Keratinocyte (primary cell): ENCODE measurements at regions not wholly inside any gene's neighbourhood (a gene's known extent, or its start where the extent isn't known, plus 50 kb on each side); places are given as distances from the start of the nearest gene placed in this dataset.

Experiments used
- DNase-seq: peaks from one replicate; pipeline ENCODE4 v3.0.0-alpha.2; 2011; ENCODE audit warnings: low read depth, missing footprints, low spot score
- FAIRE-seq: peaks from 2 replicates; lab custom pipeline; 2011; peaks lifted over from hg19 to GRCh38; lab: Jason Lieb, UNC
- H2AFZ ChIP-seq: 2 replicates; pipeline ENCODE4 v1.6.0; 2012; ENCODE audit warnings: low read length, control low read depth, inconsistent platforms; ENCODE audit not compliant: control insufficient read depth
- H3K27ac ChIP-seq: 2 replicates; pipeline ENCODE4 v1.5.1; 2011; ENCODE audit warnings: low read length; ENCODE audit not compliant: control insufficient read depth, insufficient read depth
- H3K27me3 ChIP-seq: 3 replicates; pipeline ENCODE4 v1.6.0; 2011; ENCODE audit warnings: low read length; ENCODE audit not compliant: control insufficient read depth, insufficient read depth; ENCODE audit errors: extremely low read depth
- H3K36me3 ChIP-seq, 2 experiments: 2 replicates in 1 of 2; 3 replicates in 1 of 2; pipeline ENCODE4 v1.5.1; 2011; ENCODE audit warnings: low read length in 2 of 2, mild to moderate bottlenecking in 1 of 2; ENCODE audit not compliant: control insufficient read depth in 2 of 2, insufficient read depth in 2 of 2; ENCODE audit errors: extremely low read depth in 1 of 2
- H3K4me1 ChIP-seq: 3 replicates; pipeline ENCODE4 v1.5.1; 2011; ENCODE audit warnings: low read length; ENCODE audit not compliant: control insufficient read depth, insufficient read depth; ENCODE audit errors: extremely low read depth
- H3K4me2 ChIP-seq: 3 replicates; pipeline ENCODE4 v1.6.0; 2011; ENCODE audit warnings: low read depth, low read length; ENCODE audit not compliant: control insufficient read depth, insufficient read depth; ENCODE audit errors: extremely low read depth
- H3K4me3 ChIP-seq, 3 experiments: fragments of 200-600 bp in 1 of 3; sonication (generic) in 1 of 3; 2 replicates in 2 of 3; 3 replicates in 1 of 3; pipeline ENCODE4 v1.5.1; 2011 to 2016; ENCODE audit warnings: low read length in 3 of 3, mild to moderate bottlenecking in 3 of 3, control low read depth in 2 of 3, inconsistent platforms in 1 of 3, low read depth in 1 of 3, mixed read lengths in 1 of 3, mixed run types in 1 of 3, moderate library complexity in 1 of 3; ENCODE audit not compliant: control insufficient read depth in 2 of 3, insufficient read depth in 2 of 3; ENCODE audit errors: extremely low read depth in 1 of 3
- H3K79me2 ChIP-seq: 2 replicates; pipeline ENCODE4 v1.6.0; 2012; ENCODE audit warnings: low read length; ENCODE audit not compliant: control insufficient read depth, insufficient read depth
- H3K9ac ChIP-seq: 3 replicates; pipeline ENCODE4 v1.6.0; 2011; ENCODE audit warnings: low read length; ENCODE audit not compliant: control insufficient read depth, insufficient read depth; ENCODE audit errors: extremely low read depth
- H3K9me1 ChIP-seq: 3 replicates; pipeline ENCODE4 v1.6.0; 2011; ENCODE audit warnings: low read length; ENCODE audit not compliant: control insufficient read depth, insufficient read depth; ENCODE audit errors: extremely low read depth
- H3K9me3 ChIP-seq: 2 replicates; pipeline ENCODE4 v1.5.1; 2012; ENCODE audit warnings: low read depth, low read length; ENCODE audit not compliant: control insufficient read depth
- H4K20me1 ChIP-seq: 3 replicates; pipeline ENCODE4 v1.6.0; 2011; ENCODE audit warnings: low read length; ENCODE audit not compliant: control insufficient read depth, insufficient read depth; ENCODE audit errors: extremely low read depth
- EZH2 ChIP-seq: IDR thresholded peaks from one replicate; pipeline ENCODE4 v1.6.1; 2012; ENCODE audit warnings: inconsistent platforms, mild to moderate bottlenecking, low read length, moderate library complexity
- dilution Hi-C: fragments of 300-500 bp; cut with MboI; formaldehyde crosslinking; loops from one replicate; pipeline ENCODE4 v1.7.0; 2020; ENCODE audit warnings: low sequenced_read_pairs; ENCODE audit not compliant: extremely low pct_ligation_motif_present
- TF ChIP-seq, protein P1 (sequence below), 3 experiments: IDR thresholded peaks in 1 of 3; conservative IDR thresholded peaks in 1 of 3; optimal IDR thresholded peaks in 1 of 3; 2 replicates in 2 of 3; 3 replicates in 1 of 3; pipeline versions ENCODE3 to v1.5.1; 2011; ENCODE audit warnings: low read length in 3 of 3, mild to moderate bottlenecking in 3 of 3, moderate library complexity in 2 of 3, control low read depth in 1 of 3, inconsistent platforms in 1 of 3; ENCODE audit not compliant: insufficient read depth in 2 of 3; ENCODE audit errors: extremely low read depth in 1 of 3

DNA sequence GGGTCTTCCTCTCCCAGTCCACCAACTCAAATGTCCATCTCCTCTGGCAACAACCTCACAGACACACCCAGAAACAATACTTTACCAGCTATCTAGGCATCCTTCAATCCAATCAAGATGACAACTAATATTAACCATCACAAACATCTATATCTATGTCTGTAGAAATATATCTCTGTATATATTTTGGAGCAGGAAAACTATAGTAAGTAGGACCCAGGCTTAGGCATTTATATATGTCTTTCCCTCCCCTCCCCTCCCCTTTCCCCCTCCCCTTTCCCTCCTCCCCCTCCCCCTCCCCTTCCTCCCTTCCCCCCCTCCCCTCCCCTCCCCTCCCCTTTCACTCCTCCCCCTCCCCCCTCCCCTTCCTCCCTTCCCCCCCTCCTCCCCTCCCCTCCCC, 210.5 kb downstream of the RNF144A start:
- Histone ChIP-seq H3K9ac (no peak overlapping the region), H3K4me3 (no peak overlapping the region), H3K27me3 (no peaks in the 10 kb centered on the region), H3K9me3 (no peaks in the 10 kb centered on the region), H3K27ac (no peak overlapping the region), H3K36me3 (no peaks in the 10 kb centered on the region), H4K20me1 (no peaks in the 10 kb centered on the region), H3K9me1 (no peaks in the 10 kb centered on the region), H3K4me2 (no peak overlapping the region), H3K79me2 (no peaks in the 10 kb centered on the region), H3K4me1 (no peaks in the 10 kb centered on the region), H2AFZ (no peak overlapping the region)
- DNase-seq: no peak
- no peak for FAIRE-seq
- dilution Hi-C loops: no loop called here
- TF ChIP-seq, protein P1, sequence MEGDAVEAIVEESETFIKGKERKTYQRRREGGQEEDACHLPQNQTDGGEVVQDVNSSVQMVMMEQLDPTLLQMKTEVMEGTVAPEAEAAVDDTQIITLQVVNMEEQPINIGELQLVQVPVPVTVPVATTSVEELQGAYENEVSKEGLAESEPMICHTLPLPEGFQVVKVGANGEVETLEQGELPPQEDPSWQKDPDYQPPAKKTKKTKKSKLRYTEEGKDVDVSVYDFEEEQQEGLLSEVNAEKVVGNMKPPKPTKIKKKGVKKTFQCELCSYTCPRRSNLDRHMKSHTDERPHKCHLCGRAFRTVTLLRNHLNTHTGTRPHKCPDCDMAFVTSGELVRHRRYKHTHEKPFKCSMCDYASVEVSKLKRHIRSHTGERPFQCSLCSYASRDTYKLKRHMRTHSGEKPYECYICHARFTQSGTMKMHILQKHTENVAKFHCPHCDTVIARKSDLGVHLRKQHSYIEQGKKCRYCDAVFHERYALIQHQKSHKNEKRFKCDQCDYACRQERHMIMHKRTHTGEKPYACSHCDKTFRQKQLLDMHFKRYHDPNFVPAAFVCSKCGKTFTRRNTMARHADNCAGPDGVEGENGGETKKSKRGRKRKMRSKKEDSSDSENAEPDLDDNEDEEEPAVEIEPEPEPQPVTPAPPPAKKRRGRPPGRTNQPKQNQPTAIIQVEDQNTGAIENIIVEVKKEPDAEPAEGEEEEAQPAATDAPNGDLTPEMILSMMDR (optimal IDR thresholded peaks at IDR 0.05 in 1 of 3, IDR thresholded peaks at IDR 0.05 in 1 of 3, conservative IDR thresholded peaks at IDR 0.05 in 1 of 3; ENCODE audit: extremely low read depth in 1 of 3, insufficient read depth in 2 of 3, low read length in 3 of 3): no peak
- TF ChIP-seq EZH2: no peak

DNA sequence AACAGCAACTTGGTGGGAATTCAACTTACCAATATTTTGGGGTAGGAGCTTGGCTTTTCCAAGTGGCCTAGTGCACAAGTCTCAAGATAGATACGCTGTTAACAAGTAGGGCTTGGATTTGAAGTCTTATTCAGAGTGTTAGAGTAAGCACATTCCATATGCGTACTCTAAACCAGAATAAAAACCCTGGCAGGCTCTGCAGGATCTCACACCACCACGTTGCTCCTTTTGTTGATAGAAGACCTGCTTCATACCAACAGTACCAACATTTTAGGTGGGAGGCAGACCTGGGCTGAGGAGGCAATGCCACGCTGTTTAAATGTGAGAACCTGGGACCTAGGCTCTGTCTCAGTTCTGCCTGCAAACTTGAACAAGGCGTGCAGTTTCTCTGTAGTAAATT, 214.0 kb downstream of the RNF144A start:
- dilution Hi-C loops: no loop called here
- FAIRE-seq: no peak

More for the DNA sequence above, 214.0 kb downstream of the RNF144A start:
- Histone ChIP-seq H3K36me3 (no peaks in the 10 kb centered on the region), H3K4me1 (no peaks in the 10 kb centered on the region), H3K9ac (no peak overlapping the region), H4K20me1 (no peaks in the 10 kb centered on the region), H3K27me3 (no peaks in the 10 kb centered on the region), H3K4me3 (no peak overlapping the region), H3K27ac (no peak overlapping the region), H3K4me2 (no peak overlapping the region), H3K9me3 (no peaks in the 10 kb centered on the region), H2AFZ (no peak overlapping the region), H3K9me1 (no peaks in the 10 kb centered on the region), H3K79me2 (no peaks in the 10 kb centered on the region)
- no peak for DNase-seq
- TF ChIP-seq, protein P1 (optimal IDR thresholded peaks at IDR 0.05 in 1 of 3, IDR thresholded peaks at IDR 0.05 in 1 of 3, conservative IDR thresholded peaks at IDR 0.05 in 1 of 3; ENCODE audit: extremely low read depth in 1 of 3, insufficient read depth in 2 of 3, low read length in 3 of 3): no peak
- no peak for TF ChIP-seq EZH2
